ENCODE measurements at regions not wholly inside any gene's neighbourhood (a gene's known extent, or its start where the extent isn't known, plus 50 kb on each side); places are given as distances from the start of the nearest gene placed in this dataset.

DNA sequence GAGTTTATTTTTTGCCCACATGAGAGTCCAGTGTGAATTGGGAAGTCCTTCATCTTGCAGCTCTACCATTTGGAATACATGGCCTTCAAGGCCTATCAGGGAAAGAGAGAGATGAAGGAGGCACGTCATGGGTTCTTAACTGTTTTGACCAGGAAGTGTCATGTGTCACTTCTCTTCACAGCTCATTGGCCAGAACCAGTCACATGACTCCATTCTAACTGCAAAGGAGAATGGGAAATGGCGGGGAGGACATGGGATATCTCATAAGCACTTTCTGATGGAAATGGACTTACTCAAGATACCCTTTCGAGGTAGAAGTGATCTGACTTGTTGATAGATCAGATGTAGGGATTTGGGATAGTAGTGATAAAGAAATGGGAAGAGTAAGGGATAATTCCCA, 57.9 kb upstream of the CES5A start:
- TF ChIP-seq, protein P1, sequence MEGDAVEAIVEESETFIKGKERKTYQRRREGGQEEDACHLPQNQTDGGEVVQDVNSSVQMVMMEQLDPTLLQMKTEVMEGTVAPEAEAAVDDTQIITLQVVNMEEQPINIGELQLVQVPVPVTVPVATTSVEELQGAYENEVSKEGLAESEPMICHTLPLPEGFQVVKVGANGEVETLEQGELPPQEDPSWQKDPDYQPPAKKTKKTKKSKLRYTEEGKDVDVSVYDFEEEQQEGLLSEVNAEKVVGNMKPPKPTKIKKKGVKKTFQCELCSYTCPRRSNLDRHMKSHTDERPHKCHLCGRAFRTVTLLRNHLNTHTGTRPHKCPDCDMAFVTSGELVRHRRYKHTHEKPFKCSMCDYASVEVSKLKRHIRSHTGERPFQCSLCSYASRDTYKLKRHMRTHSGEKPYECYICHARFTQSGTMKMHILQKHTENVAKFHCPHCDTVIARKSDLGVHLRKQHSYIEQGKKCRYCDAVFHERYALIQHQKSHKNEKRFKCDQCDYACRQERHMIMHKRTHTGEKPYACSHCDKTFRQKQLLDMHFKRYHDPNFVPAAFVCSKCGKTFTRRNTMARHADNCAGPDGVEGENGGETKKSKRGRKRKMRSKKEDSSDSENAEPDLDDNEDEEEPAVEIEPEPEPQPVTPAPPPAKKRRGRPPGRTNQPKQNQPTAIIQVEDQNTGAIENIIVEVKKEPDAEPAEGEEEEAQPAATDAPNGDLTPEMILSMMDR (IDR thresholded peaks at IDR 0.05): no peak
- TF ChIP-seq POLR2A (IDR thresholded peaks at IDR 0.05) (no peak), EP300 (IDR thresholded peaks at IDR 0.05) (no peak)

Data from ovary (tissue), 3 donors.